HG02763 (cell line): ENCODE measurements at regions not wholly inside any gene's neighbourhood (a gene's known extent, or its start where the extent isn't known, plus 50 kb on each side); places are given as distances from the start of the nearest gene placed in this dataset.

Experiments used
- ATAC-seq: cut with Tn5 transposase; IDR thresholded peaks from one replicate; pipeline ENCODE4 v1.9.1; 2021; ENCODE audit warnings: mild to moderate bottlenecking, moderate library complexity; ENCODE audit not compliant: unreplicated experiment

DNA sequence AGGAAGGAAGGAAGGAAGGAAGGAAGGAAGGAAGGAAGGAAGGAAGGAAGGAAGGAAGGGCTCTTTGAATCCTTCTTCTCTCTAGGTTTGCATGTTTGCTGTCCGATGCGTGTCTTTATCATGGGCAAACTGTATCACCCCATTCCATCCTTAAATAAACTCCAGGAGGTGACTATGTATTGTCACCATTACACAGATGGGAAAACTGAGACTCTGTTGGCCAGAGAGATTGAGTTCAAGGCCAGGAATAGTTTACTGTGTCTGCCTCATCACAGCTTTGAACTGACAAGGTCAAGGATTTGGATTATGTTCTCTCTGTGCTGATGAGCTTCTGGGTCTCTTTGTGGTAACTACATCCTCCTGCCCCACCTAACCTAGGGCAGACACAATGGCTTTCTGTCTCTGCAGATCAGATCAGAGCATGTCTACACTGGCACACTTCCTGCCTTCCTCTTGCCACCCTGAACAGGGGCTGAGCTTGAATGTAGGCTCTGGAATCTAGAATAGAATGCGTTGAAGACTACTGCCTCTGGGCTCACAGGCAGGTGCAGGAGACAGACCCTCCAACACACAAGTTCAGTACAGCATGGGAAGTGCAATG, 78.9 kb upstream of the MAP1LC3B2 start:
- ATAC-seq: no peak

DNA sequence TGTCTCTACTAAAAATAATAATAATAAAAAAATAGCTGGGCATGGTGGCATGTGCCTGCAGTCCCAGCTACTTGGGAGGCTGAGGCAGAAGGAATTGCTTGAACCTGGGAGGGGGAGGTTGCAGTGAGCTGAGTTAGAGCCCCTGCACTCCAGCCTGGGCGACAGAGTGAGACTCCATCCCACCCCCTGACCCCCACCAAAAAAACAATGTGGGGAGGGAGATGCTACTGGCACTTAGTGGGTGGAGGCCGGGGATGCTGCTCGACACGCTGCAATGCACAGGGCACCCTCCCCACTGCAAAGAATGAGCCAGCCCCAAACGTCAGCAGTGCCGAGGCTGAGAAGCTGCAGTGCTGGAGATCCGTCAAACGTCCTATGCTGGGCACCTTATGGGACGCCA, 77.5 kb upstream of the MAP1LC3B2 start:
- no peak for ATAC-seq

DNA sequence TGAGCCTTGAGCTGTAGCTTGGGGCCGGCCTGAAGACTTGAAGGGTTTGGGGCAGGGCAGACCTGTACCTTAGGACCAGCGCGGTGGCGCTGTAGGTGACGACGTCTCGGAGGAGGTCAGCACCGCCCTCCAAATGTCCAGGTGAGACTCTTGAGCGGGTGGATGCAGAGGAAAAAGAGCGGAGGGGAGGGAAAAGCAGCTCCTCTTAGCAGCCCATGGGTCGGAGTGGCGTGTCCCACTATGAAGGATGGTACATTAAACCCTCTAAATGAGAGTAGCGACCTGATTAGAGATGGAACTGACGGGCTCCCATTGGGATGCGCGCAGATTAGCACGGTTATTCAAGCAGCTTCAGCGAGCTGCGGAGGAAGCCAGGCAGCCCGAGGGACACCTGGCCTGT, 77.0 kb upstream of the MAP1LC3B2 start:
- no peak for ATAC-seq

DNA sequence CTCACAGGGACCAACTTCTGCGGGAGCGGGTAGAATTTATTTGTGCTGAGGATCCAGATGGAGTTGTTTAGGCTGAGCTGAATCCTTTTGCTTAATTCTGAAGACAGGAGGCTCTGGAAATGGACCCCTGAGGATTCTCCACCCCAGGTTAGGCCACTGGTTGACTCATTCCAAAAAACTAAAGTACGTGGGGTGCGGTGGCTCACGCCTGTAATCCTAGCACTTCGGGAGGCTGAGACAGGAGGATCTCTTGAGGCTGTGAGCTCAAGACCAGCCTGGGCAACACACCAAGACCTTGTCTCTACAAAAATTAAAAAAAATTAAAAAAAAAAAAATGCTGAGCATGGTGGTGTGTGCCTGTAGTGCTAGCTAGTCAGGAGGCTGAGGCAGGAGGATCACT, 76.3 kb upstream of the MAP1LC3B2 start:
- no peak for ATAC-seq

DNA sequence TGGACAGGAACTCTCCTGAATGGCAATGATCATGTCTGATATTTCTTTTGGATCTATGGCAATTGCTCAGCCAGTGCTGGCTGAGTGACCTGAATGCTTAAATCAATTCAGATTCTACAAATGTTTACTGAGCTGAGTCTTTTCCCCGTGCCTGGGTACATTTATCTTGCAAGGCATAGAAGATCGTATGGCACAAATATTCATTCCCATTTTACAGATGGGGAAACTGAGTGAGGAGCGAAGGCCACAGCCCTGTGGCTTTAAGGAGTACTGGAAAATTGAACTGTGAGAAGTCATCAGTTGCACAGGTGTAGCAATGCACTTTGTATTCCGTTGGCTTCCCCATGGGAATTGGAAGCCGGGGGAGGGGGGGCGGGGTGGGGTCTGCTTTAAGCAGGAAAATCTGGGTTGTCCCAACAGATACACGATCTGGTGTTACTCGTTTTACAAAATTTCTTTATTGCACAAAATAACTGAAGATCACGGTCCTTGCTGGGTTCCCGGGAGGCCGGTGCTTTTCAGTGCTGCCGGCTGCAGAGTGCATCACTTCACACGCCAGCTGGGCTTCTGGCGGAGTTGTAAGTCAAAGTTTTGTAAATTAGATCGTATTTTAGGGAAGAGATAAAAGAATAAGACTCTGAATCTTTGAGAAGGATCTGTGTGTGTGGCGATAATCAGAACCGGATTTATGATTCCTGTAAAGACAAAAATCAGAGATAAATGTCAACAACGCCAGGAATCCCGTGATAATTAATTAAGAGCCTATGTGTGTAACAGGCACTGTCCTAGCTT, 75.0 kb upstream of the MAP1LC3B2 start:
- no peak for ATAC-seq

DNA sequence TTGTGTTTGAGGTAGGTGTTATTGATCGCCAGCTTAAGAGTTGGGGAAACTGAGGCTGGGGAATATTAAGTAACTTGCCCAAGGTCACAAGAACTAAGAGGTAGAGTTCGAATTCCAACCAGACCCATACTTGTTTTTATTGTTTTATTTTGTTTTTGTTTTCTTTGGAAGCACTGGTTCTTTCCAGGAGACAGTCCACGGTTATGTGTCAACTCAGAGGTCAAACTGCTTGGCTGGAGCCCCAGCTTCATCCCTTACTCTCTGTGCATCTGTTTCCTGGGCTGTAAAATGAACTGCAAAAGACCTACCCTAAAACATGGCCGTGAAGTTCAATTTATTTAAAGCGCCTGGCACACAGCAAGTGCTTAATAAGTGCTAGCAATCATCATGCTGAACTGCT, 74.4 kb upstream of the MAP1LC3B2 start:
- no peak for ATAC-seq

DNA sequence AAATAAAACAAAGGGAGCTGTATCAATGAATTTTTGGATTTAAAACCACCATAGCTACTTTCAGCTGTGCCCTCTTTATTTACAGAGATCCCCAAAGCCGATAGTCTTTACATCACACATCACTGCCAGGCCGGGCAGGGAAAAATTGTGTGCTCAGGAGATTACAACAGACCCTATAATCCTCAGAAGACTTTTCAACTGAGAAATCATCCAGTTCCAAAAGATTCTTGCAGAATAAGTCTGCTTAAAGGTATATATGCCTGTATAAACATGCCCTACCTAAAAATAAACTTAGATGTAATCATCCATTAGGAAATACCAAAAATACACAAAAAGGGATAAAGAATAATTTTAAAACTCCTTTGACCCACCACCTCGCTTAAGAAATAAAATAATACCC, 70.1 kb upstream of the MAP1LC3B2 start:
- ATAC-seq: no peak

DNA sequence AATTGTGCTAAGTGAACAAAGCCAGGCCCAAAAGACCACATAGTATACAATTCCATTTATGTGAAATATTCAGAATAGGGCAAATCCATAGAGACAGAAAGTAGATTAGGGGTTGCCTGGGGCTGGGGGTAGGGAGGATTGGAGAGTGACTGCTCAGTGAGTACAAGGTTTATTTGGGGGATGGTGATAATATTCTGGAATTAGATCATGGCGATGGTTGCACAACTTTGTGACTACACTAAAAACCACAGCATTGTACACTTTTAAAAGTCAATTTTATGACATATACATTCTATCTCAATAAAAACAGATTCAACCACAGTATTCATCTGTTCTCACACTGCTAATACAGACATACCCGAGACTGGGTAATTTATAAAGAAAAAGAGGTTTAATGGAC, 68.7 kb upstream of the MAP1LC3B2 start:
- no peak for ATAC-seq

DNA sequence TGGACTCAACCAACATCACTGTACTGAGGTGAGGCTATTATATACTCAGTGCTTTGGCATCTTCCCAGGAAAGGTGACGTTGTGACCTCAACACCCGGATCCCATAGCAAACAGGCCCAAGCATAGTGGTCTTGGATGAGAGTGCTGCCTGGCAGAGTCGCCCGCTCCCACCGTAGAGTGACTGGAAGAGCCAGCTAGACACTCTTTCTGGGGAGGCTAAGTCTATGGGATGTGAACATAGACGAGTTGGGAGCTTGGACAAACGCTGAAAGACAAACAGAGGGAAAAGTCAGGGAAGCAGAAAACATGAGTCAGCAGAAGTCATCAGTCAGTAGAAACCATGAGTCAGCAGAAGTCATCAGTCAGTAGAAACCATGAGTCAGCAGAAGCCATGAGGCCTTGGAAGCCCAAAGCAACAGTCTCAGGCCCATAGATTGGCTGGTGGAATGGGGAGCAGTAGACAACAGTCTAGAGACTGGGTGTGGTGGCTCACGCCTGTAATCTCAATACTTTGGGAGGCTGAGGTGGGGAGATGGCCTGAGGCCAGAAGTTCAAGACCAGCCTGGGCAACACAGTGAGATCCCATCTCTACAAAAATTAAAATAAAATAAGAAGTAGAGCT, 66.4 kb upstream of the MAP1LC3B2 start:
- no peak for ATAC-seq

DNA sequence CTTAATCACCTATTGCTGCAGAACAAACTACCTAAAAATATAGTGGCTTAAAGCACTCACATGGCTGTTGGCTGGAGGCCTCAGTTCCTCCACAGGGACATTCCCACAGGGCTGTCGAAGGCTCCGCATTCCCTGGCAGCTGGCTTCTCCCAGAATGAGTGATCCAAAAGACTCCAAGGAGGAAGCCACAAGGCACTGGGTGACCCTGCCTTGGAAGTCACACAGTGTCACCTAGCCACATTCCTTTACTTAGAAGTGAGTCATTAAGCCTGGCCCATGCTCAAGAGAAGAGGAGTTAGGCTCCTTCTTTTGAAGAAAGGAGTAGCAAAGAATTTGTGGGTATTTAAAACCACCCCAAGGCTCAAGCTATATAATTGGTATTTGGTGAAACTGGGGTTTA, 63.9 kb upstream of the MAP1LC3B2 start:
- no peak for ATAC-seq

DNA sequence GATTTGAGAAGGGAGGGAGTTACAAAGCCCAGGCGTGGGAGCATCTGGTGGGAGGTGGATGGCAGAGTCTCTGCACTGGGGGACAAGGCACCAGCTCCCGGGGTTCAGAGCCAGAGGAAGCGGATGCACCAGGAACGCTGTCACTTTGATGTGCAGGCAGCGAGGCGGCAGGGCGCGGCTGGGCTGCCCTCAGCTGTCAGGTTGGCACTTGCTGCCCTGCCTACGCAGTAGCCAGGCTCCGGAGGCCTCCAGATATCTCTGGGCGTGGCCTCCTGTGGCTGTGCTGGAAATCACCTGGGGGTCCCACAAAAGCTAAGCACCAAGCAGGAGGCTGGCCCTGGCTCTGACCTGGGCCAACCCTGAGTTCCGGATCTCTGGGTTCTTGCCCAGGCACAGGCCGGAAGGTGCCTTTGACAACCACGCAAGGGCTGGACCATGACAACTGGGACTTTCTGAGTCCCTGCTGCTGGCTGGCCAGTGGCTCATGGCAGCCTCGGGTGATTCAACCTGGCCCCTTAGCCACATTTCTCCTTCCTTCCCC, 62.1 kb upstream of the MAP1LC3B2 start:
- ATAC-seq: no peak

DNA sequence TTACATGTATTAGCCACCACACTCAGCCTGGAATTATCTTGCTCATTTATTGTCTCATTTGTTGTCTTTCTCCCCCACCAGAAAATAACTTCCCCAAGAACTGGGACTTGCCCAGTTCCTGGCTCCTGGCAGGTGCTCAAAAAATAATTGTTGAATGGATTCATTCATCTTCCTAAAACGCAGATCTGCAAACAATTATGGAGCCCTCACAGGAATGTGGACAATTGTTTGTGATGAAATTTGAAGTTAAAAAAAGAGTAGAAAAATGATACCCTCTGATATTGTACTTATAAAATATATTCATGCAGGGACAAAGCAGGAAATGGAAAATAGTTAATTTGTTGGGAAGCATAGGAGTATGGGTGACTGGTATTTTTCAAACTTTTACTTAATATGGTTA, 60.7 kb upstream of the MAP1LC3B2 start:
- ATAC-seq: no peak

DNA sequence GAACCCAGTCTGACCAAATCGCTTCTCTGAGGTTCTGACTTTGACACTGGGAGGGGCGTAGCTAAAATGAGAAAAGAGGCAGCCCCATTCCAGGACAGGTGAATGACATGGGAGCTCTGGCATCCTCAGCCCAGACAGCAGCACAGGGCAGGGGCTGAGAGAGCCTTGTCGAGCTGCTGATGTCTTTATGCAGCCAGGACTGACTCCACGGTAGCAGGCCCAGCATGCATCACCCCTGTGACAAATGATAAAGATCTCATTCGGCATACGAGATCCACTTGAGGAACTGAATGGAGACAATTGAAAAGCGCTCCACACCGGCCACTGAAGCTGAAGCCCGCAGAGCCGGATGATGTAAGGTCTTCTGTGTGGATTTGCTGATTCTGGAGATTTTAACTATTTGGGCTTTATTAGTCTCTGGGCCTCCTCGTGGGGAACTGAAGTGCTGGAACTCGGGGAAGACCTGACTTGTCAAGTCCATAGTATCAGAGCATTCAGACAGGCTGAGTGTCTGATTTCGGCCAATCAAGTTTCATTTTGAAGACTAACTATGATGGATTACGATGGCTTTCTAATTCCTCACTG, 56.9 kb upstream of the MAP1LC3B2 start:
- ATAC-seq: no peak

DNA sequence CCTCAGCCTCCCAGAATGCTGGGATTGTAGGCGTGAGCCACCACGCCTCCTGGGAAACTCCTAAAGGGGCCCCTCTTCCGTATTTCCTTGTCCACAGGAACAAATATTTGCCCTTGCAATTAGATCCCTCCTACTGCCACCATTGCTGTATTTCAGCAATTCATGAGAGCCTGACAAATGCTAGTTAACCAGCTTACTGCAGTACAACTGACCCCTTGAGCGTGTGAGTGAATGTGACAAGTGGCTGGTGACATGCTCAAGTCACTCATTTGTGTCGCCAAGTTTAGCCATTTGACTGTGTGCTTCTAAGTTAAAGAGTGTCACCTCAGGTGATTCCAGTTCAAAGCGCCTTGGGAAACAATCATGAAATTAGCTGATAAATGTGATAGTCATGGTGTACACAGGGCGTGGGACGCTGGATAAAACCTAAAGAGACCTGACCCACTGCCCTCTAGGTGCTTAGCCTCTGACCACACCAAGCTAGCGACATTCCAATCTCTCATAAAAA, 56.1 kb upstream of the MAP1LC3B2 start:
- ATAC-seq: no peak

DNA sequence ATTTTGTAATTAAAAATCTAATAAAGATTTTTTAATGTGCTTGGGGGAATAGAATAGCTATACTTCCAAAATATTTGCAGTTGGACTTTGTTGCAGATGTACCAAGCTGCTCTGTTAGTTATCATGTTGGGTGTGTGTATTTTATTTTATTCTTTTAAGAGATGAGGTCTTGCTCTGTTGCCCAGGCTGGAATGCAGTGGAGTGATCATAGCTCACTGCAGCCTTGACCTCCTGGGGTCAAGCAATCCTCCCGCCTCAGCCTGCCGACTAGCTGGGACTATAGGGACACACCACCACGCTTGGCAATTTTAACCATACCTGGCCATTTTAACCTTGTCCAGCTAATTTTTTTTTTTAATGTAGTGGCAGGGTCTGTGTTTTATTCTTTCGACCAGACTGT, 54.7 kb upstream of the MAP1LC3B2 start:
- no peak for ATAC-seq

DNA sequence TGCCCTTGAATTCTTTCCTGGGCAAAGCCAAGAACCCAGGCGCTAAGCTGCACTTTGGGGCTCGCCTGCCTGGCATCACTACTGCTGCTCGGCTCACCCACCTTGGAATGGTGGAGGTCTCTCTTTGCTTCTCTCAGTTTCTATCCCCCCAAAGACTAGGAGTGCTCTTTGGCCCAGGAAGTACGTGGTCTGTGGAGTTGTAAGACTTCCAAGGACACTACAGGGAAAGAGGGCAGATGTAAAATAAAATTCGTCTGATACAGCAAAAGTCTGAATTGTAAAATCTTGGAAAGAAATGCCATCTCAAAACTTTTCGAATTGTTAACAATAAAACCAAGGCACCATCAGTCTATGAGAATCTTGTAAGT, 52.5 kb upstream of the MAP1LC3B2 start:
- no peak for ATAC-seq

DNA sequence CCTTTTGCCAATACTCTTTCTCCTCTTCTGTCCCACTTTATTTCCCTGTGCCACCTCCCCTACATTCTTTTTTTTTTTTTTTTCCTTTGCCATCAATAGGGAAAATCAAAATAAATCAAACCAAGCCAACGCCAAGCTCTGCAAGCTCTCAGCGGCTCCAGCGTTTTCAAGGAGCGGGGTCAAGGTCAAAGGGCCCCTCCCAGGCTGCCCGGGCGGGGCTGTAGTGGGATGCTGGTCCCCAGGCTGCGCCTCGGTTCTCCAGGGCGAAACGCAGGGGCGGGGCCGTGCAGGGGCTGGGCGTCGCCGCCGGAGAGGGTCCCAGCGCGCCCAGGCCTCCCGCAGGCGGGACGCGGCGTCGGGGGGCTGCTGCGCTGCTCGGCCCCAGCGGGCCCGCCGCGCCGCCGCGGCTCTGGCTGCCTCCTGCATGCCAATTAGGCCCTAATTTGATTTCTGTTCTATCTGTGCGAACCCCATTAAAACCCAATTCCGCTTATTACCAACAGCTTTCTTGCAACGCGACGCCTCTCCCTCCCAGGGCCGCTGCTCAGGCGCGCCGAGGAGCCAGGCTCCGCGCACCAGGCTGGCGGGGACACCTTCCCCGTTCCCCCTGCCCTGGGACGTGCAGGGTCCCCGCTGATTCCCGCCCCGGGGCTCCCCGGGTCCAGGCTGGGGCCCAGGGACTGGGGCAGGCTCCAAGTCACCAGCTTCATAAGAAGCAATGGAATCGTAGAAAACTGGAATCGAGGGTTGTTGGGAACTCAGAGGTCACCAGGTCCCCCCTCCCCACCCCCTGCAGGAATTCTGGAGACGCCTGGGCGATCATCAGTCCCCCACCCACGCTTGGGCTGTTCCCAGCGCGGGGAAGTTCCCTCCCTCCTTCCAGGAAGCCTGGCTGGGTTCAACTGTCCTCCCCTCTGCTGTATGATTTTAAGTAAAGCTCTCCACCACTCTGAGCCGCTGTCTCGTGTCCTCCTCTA, 50.7 kb upstream of the MAP1LC3B2 start:
- no peak for ATAC-seq
